SKM-1 (cell line): ENCODE measurements at regions not wholly inside any gene's neighbourhood (a gene's known extent, or its start where the extent isn't known, plus 50 kb on each side); places are given as distances from the start of the nearest gene placed in this dataset.

ENCODE experiments used
- DNase-seq: peaks from one replicate; lab custom pipeline; 2025; ENCODE audit not compliant: unreplicated experiment; lab: John Stamatoyannopoulos, UW

GRCh38 chr16:50881331-50881830 lies 139.5 kb downstream of the CYLD start:
- no peak for DNase-seq

GRCh38 chr16:50880926-50881325 lies 139.0 kb downstream of the CYLD start:
- no peak for DNase-seq

GRCh38 chr16:50879873-50880695 lies 138.2 kb downstream of the CYLD start:
- DNase-seq = no peak

DNA sequence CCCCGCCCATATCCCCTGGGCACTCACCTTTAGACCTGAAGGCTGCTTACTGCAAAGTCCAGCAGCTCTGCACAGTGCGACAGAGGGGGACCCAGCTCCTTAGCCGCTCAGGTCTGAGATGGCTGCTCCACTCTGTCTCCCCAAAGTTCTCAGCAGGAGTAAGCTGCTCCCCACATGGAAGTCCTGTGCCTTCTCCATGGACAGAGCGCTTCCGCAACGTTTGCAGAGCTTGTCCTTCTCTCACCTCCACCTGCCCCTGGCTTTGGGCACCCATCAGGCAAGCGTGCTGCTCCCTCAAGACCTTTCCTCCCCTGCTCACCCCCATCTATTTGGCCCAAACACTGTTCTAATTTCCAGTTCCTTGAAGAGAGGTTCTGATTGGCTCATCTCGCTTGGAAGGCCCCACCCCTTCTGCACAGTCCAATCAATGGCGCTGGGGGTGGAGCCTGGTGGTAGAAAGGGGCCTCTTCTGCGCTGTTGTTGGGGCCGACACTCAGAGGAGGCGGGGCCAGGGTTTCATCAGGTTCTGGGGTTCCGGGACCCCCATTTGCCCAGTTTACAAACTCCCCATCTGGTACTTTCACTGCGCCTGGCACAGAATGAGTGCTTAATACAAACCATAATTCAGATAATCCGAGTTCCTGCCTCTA lies 137.2 kb downstream of the CYLD start:
- no peak for DNase-seq

DNA sequence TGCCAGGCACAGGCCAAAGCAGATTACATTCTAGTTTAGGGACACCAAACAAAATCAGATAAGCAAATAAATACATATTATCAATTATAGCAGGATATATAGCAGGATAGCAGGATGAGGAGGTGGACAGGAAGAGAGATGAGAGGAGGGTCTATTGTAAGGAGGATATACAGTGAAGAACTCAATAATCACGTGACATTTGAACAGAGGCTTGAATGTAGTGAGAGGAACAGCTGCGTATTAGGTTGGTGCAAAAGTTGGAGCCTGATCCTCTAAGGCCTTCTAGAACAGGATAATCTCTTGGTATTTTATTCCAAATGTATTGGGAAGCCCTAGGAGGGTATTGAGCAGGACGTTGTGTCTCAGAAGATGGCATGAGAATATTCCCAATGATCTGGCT lies 136.7 kb downstream of the CYLD start:
- no peak for DNase-seq

DNA sequence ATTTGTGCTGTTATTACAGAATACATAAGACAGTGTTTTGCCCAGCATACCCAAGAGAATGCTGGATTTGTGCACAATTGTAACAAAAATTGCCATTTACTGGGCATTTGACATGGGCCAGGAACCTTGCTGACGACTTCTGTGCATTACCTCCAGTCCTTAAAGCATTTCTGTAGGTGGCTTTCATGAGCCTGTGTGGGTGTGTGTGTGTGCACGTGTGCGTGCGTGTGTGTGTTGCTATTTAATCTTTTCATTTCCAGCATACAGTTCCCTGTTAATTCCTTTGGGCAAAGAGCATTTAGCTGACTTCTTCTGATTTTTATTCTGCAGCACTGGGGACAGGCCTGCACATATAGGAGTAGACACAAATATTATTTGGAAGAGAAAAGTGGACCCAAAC lies 134.4 kb downstream of the CYLD start:
- DNase-seq = no peak

DNA sequence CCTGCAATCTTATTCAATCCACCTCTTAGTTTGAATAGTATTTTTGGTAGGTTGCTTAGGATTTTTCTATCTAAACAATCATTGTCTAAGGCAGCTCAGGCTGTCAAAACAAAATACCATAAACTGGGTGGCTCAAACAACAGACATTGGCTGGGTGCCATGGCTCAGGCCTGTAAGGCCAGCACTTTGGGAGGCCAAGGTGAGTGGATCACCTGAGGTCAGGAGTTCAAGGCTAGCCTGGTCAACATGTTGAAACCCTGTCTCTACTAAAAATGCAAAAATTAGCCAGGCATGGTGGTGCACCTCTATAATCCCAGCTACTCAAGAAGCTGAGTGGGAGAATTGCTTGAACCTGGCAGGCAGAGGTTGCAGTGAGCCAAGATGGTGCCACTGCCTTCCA lies 126.7 kb downstream of the CYLD start:
- DNase-seq = no peak

DNA sequence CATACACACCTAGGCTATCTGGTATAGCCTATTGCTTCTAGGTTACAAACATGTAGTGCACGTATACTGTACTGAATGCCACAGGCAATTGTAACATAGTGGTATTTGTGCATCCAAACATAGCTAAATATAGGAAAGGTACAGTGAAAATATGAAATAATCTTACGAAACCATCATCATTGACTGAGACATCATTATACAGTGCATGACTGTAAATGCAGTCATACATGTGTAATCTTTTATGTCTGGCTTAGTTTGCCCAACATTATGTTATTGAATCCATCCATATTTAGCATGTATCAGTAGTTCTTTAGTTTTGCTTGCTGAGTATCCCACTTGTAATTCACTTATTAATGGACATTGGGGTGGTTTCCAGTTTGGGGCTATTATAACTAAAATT lies 124.9 kb downstream of the CYLD start:
- DNase-seq = no peak

- no peak for DNase-seq
These were observed 122.5 kb downstream of the CYLD start for GRCh38 chr16:50864386-50864785.

DNA sequence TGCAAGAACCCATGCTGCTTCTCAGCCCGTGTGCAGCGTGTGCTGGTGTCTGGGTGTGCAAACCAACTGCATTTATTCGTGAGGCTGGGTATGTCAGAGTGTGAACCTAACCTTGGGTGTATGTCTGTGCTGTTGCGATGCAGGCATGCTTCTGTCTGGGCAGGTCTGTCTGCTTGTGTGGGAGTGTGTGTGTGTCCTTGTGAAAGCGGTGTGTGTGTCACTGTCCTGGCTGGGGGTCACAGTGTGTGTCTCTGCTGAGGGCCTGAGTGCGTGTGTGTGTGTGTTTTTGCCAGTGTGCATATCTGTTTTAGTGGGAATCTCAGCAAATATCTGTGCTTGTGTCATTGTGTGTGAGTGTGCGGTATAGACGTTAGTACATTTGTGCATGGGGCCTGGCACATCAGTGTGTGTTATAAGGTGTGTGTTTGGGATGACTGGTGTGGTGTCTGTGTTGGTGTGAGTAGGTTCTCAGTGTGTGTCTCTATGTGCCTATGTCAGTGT lies 121.8 kb downstream of the CYLD start:
- DNase-seq = no peak

- no peak for DNase-seq
These were observed 121.1 kb downstream of the CYLD start for GRCh38 chr16:50862818-50863643.

DNA sequence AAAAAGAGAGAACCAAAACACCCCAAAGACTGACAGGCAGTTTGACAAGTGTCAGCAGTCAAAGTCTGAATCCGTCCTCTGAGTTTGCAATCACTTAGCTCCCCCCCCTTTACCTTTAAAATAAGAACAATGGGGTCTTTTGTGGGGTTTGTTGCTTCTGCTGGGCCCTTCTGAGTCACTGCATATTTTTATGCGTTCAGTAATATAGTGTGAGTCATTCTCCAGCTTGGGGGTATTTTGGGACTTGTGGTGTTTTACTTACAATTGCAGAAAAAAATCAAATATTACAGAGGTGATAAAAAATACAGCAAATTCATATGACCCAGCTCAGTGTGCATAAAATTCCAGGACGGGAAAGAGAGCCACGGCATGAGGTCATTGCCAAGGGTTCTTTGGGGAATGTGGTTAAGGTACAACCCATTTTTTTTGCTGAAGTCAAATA lies 120.1 kb downstream of the CYLD start:
- DNase-seq = no peak

- DNase-seq = no peak
These were observed 119.6 kb downstream of the CYLD start for GRCh38 chr16:50861451-50861850.

GRCh38 chr16:50859628-50860360 lies 117.9 kb downstream of the CYLD start:
- DNase-seq = no peak

- no peak for DNase-seq
These were observed 117.2 kb downstream of the CYLD start for GRCh38 chr16:50858877-50859627.

GRCh38 chr16:50858376-50858775 lies 116.5 kb downstream of the CYLD start:
- no peak for DNase-seq

DNA sequence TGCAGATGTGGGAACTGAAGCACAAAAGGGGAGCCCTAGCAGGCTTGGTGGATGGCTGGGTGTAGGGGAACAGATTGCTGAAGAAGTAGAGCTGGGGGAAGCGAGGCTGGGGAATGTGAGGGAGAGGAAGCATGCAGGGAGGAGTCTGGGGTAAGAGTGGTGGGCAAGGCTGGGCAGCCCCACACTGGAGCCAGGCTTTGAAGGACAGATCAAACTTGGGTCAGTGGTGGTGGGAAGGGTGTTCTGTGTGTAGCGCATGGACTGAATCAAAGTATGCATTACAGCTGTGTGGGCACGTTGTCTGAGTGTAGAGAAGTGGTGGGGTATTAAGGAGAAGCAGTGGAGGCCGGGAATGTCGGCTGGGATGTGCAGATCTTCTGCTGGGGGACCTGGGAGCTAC lies 116.0 kb downstream of the CYLD start:
- DNase-seq = no peak

GRCh38 chr16:50856991-50857390 lies 115.1 kb downstream of the CYLD start:
- no peak for DNase-seq

- DNase-seq = no peak
These were observed 111.4 kb downstream of the CYLD start for GRCh38 chr16:50853329-50853728.
